ENCODE measurements at regions not wholly inside any gene's neighbourhood (a gene's known extent, or its start where the extent isn't known, plus 50 kb on each side); places are given as distances from the start of the nearest gene placed in this dataset.

DNA sequence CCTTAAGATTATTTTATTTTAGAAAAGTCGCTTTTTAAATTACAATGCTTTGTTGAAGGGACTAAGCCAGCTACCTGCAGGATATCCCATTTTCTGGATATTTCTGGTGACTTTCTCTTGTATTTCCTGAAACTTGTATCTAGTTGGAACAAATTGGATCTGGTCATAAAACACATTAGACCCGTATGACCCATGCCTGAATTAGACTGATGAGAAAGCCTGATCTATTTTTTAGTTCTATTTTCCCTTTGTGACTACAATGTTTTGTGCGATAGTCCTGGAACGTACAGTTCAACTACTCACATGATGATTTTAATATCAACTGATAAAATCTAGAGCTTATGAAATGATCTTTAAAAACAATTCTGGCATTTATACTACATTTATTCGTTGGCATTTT, 151.8 kb downstream of the RHOU start:
- TF ChIP-seq, protein P1, sequence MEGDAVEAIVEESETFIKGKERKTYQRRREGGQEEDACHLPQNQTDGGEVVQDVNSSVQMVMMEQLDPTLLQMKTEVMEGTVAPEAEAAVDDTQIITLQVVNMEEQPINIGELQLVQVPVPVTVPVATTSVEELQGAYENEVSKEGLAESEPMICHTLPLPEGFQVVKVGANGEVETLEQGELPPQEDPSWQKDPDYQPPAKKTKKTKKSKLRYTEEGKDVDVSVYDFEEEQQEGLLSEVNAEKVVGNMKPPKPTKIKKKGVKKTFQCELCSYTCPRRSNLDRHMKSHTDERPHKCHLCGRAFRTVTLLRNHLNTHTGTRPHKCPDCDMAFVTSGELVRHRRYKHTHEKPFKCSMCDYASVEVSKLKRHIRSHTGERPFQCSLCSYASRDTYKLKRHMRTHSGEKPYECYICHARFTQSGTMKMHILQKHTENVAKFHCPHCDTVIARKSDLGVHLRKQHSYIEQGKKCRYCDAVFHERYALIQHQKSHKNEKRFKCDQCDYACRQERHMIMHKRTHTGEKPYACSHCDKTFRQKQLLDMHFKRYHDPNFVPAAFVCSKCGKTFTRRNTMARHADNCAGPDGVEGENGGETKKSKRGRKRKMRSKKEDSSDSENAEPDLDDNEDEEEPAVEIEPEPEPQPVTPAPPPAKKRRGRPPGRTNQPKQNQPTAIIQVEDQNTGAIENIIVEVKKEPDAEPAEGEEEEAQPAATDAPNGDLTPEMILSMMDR (IDR thresholded peaks at IDR 0.05): no peak
- TF ChIP-seq POLR2A (IDR thresholded peaks at IDR 0.05): no peak
